Parathyroid adenoma (tissue), 2 donors: ENCODE measurements at regions not wholly inside any gene's neighbourhood (a gene's known extent, or its start where the extent isn't known, plus 50 kb on each side); places are given as distances from the start of the nearest gene placed in this dataset.
"Not testable (repeated sequence)": the region's sequence is repeated elsewhere in the genome, so short reads cannot be mapped to it uniquely, and the experiment has no call there.

Source experiments
- H2AFZ ChIP-seq: fragments of 300-600 bp; sonication (generic); one replicate; pipeline ENCODE4 v1.7.0; 2017; ENCODE audit warnings: antibody characterized with exemption, mild to moderate bottlenecking
- H3K27ac ChIP-seq: fragments of 300-600 bp; sonication (generic); one replicate; pipeline ENCODE4 v1.7.0; 2017
- H3K27me3 ChIP-seq: fragments of 300-600 bp; sonication (generic); one replicate; pipeline ENCODE4 v1.7.0; 2017; ENCODE audit warnings: low read length; ENCODE audit not compliant: control insufficient read depth, insufficient read depth
- H3K36me3 ChIP-seq: fragments of 300-600 bp; sonication (generic); one replicate; pipeline ENCODE4 v1.7.0; 2017; ENCODE audit warnings: low read length; ENCODE audit not compliant: control insufficient read depth, insufficient read depth
- H3K4me1 ChIP-seq: fragments of 300-600 bp; sonication (generic); one replicate; pipeline ENCODE4 v1.7.0; 2017; ENCODE audit warnings: control low read depth
- H3K4me2 ChIP-seq: fragments of 300-600 bp; sonication (generic); one replicate; pipeline ENCODE4 v1.7.0; 2017; ENCODE audit warnings: low read length
- H3K4me3 ChIP-seq: fragments of 300-600 bp; sonication (generic); one replicate; pipeline ENCODE4 v1.7.0; 2017; ENCODE audit warnings: low read depth, low read length
- H3K79me2 ChIP-seq: fragments of 300-600 bp; sonication (generic); one replicate; pipeline ENCODE4 v1.7.0; 2017; ENCODE audit warnings: control low read depth
- H3K9ac ChIP-seq: fragments of 300-600 bp; sonication (generic); one replicate; pipeline ENCODE4 v1.7.0; 2017; ENCODE audit warnings: mild to moderate bottlenecking
- H3K9me3 ChIP-seq: fragments of 300-600 bp; sonication (generic); one replicate; pipeline ENCODE4 v1.7.0; 2017; ENCODE audit warnings: low read length; ENCODE audit not compliant: control insufficient read depth
- CTCF ChIP-seq: fragments of 300-600 bp; sonication (generic); IDR thresholded peaks from one replicate; pipeline ENCODE4 v1.7.0; 2017; ENCODE audit warnings: antibody characterized with exemption, mild to moderate bottlenecking
- donor health status: primary hyperparathyroidism.

- Histone ChIP-seq H3K36me3 (no peaks in the 10 kb centered on the region), H2AFZ (no peak overlapping the region), H3K4me3 (no peak overlapping the region), H3K9me3 (no peaks in the 10 kb centered on the region), H3K79me2 (no peaks in the 10 kb centered on the region), H3K27me3 (no peaks in the 10 kb centered on the region), H3K4me1 (no peaks in the 10 kb centered on the region), H3K4me2 (no peak overlapping the region), H3K9ac (no peak overlapping the region), H3K27ac (no peak overlapping the region)
- no peak for TF ChIP-seq CTCF
These were observed 60.8 kb upstream of the KRAS start for GRCh38 chr12:25311506-25311905.

- H3K27me3 ChIP-seq, H3K9me3 ChIP-seq, H3K4me3 ChIP-seq, H3K36me3 ChIP-seq, H3K4me1 ChIP-seq, H3K9ac ChIP-seq, H2AFZ ChIP-seq, H3K27ac ChIP-seq, H3K4me2 ChIP-seq, H3K79me2 ChIP-seq: not testable (repeated sequence)
These were observed 59.3 kb upstream of the KRAS start for GRCh38 chr12:25310071-25310470.

- Histone ChIP-seq H3K4me1 (no peaks in the 10 kb centered on the region), H3K27me3 (no peaks in the 10 kb centered on the region), H3K79me2 (no peaks in the 10 kb centered on the region), H2AFZ (no peak overlapping the region), H3K27ac (no peak overlapping the region), H3K9me3 (no peaks in the 10 kb centered on the region), H3K4me3 (no peak overlapping the region), H3K36me3 (no peaks in the 10 kb centered on the region), H3K9ac (no peak overlapping the region), H3K4me2 (no peak overlapping the region)
- no peak for TF ChIP-seq CTCF
These were observed 58.0 kb upstream of the KRAS start for GRCh38 chr12:25308756-25309155.

- Histone ChIP-seq H3K4me1 (no peaks in the 10 kb centered on the region), H3K4me2 (no peak overlapping the region), H2AFZ (no peak overlapping the region), H3K79me2 (no peaks in the 10 kb centered on the region), H3K27me3 (no peaks in the 10 kb centered on the region), H3K4me3 (no peak overlapping the region), H3K27ac (no peak overlapping the region), H3K9ac (no peak overlapping the region), H3K36me3 (no peaks in the 10 kb centered on the region), H3K9me3 (no peaks in the 10 kb centered on the region)
- no peak for TF ChIP-seq CTCF
These were observed 57.1 kb upstream of the KRAS start for GRCh38 chr12:25307818-25308217.

GRCh38 chr12:25301798-25302197 is 51.1 kb upstream of the KRAS start:
- Histone ChIP-seq H3K27me3 (no peaks in the 10 kb centered on the region), H3K4me3 (no peak overlapping the region), H3K9me3 (no peaks in the 10 kb centered on the region), H3K9ac (no peak overlapping the region), H2AFZ (no peak overlapping the region), H3K4me2 (no peak overlapping the region), H3K36me3 (no peaks in the 10 kb centered on the region), H3K27ac (no peak overlapping the region), H3K4me1 (no peaks in the 10 kb centered on the region), H3K79me2 (no peaks in the 10 kb centered on the region)
- TF ChIP-seq CTCF, result no peak
